Hematopoietic multipotent progenitor cell treated with erythropoietin and hydrocortisone succinate and interleukin-3 and kit ligand, for 8 days (in vitro differentiated cells): ENCODE measurements at regions not wholly inside any gene's neighbourhood (a gene's known extent, or its start where the extent isn't known, plus 50 kb on each side); places are given as distances from the start of the nearest gene placed in this dataset.
"Not testable (repeated sequence)": the region's sequence is repeated elsewhere in the genome, so short reads cannot be mapped to it uniquely, and the experiment has no call there.

ENCODE experiments used
- DNase-seq: peaks from one replicate; pipeline ENCODE4 v3.0.0-alpha.2; 2015

DNA sequence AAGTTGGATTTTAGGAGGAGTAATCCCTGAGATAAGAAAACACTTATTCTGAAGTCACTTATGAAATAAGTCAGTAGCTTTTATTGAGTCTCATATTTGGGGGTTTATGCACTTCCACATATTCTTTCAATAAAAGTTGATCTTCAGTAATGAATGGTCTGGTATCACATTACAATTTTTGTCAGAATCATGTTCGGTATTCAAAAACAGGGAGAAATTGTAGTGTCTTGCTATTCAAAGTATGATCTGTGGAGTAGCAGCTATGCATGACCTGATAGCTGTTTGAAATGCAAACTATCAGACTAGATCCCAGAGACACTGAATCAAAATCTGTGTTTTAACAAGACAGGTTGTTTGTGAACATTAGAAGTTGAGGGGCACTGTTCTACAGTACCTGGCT is 857.6 kb downstream of the METTL15 start:
- no peak for DNase-seq

DNA sequence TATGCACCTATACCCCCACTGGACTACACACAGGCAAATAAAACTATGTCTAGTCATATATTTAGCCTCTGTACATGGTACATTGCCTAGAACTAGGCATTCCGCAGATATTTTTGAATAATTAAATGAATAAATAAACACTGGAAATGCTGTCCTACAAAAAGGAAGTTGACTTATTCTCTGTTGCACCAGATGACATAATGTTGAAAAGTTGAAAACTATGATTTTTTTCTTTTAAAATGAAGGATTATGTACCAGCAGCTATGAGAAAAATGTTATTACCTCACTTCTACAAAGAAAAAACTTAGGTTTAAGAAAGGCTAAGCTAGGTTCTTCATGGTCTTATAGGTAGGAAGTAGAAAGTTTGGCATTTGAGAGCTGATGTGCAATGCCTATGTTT is 856.6 kb downstream of the METTL15 start:
- no peak for DNase-seq

DNA sequence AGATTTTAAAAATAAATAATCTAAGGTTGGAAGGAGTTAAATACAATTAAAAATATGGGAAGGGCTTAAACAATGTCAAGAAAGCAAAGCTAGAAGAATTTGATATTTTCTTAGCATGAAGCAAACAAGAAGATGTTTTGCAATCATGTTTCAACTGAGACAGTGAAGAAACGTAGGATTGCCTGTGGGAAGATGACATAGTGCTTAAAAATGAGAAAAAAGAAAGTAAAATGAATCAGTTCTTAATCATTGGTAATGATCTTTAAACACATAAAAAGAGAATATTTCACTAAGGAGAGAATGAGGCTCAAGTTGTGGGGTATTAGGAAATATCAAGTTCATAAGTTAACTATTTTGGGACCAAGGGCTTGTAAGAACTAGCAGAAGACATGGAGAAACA is 855.0 kb downstream of the METTL15 start:
- no peak for DNase-seq

DNA sequence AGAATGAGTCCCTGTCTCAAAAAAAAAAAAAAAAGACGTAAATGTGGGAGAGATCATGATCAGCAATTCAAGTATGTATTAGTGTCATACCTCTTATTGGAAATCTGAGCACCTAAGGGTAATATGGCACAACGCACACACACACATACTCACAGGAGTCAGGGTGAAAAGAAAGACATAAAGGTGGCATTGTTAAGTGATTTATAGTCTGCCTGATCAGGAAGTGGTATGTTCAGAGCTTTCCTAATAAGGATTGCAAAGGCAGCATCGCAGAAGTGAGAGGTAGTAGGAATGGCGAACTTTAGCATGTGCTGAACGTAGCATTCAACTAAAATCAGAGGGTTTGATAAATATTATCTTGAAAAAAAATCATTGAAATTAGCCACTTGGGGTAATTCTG is 854.3 kb downstream of the METTL15 start:
- DNase-seq, result no peak

DNA sequence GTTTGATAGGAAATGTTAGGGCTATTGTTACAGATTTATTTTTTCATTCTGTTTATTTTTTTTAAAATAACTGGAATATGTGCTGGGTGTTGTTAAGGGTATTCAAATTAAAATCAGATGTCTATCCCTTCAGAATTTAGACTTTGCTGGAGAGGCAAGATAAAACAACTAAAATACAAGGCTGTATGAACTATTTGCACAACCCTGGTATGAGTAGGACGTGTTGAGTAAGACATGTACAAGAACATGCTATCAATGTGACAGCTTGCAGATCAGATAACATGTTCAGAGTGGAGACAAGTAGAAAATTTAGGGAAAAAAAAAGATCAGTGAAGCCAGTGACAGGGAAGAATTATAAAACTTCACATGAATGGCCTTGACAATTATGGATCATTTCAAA is 853.5 kb downstream of the METTL15 start:
- no peak for DNase-seq

DNA sequence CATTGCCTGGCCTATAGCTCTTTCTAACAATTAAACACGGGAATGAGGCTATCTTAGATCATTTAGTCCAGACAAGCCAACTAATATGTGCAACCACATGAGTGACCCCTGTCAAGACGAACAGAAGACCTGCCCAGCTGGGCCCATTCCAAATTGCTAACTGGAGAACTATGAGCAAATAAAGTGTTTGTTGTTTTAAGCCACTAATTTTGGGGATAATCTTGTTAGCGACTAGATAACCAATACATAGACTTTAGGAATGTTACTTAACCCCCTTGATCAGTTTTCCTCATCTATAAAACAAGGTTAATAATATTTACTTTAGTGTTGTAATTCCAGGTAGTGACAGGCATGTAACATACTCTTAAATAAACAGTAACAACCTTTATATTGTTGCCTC is 848.3 kb downstream of the METTL15 start:
- DNase-seq, result no peak

DNA sequence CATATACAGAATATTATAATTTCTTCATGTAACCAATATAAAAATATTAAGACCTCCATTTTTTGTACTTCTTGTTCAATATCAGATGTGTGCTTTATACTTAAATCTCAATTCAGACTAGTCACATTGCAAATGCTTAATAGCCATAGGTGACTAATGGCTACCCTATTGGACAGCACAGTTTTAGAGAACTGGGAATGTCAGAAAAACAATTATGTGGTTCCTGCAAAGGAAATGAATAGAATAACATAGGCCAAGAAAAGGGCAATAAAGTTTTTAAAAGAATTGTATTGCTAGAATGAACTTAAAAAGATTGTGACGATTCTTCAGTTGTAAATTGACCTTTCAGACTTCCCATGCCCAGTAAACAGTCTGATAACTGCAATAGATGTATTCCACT is 843.0 kb downstream of the METTL15 start:
- DNase-seq, result no peak

DNA sequence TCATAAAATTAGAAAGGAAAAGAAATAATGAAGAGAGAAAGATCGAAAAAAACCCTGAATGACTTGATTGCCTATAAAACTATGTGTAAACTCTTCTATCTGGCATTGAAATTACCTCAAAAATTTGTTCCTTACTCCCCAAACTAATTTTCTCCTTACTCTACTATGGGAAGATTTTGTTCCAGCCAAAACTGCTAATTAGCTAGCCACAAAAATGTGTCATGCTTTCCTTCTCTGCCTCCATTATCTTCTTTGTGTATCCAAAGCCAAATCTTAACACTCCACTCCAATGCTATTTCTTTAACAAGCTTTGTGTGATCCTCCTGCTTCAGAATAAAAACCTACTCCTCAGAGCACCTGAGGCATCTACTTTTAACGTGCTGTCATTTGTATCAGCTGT is 831.2 kb downstream of the METTL15 start:
- DNase-seq, result no peak

DNA sequence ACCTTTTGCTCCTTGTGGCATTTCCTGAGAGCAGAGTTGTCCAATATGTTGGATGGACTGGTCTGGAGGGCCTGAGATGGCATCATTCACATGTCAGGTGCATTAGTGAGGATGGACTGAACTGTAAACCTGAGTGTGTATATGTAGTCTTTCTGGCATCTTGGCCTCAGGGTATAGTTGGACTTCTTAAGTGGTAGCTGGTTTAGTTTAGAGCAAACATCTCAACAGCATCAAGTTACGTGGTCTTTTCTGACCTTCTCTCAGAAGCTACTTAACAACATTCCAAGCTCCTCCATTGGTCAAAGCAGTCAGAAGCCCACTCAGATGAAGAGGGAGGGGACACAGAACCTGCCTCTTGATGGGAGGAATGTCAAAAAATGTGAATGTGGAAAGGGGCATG is 829.9 kb downstream of the METTL15 start:
- no peak for DNase-seq

DNA sequence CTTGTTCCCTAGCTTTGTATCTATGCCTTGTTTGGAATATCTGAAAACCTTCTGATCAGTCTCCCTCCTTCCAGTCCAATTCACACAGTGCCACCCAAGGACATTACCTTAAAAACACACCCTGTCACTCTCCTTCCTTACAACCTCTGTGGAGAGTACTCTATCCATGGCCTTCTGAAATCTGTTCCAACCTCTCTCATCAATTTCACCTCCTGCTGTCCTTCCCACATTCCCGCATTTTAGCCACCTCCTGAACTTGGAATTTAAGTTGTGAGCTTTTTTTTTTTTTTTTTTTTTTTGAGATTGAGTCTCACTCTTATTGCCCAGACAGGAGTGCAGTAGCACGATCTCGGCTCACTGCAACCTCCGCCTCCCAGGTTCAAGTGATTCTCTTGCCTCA is 824.8 kb downstream of the METTL15 start:
- no peak for DNase-seq

DNA sequence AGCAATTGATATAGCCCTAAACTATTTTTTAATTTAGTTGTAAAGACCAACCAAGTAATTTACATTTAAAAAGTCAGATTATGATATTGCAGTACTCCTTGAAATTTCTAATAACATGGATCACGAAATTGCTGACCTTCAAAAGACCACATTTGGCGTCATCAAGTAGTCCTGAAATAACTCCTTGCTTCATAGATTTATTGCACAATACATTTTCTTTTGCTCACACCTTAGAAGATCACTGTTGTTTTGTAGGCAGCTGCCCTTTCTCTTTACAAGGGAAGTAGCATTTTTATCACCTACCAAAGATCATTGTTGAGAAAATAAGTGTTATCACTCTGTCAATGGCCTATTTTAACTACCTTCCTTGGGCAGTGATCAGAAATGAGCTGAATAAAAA is 815.8 kb downstream of the METTL15 start:
- no peak for DNase-seq

DNA sequence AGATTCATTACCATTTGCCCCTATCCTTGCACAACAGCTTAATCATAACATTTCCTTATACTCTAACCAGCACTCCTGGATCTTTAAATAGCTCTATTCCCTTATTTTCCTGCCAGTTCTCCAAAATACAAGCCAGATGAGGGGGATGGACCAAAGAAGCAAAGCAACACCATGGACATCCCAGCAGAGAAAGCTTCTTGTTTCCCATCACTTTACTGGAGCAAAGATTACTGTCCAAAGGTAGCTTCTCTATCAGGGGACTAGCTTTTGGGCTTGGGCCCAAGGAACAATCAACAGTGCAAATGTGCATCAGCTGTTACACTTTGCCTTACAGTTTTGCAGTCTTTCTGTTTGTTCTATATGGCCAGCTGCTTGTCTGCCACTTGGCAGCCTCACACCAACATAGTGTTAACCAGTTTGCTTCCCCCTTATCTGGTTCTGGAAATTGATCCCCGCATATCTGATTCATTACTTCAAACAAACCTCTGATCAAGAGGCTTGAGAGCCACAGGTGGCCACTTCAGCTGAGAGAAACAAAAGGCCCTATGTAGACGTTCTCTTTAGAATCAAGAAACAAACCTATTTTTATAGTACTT is 814.3 kb downstream of the METTL15 start:
- DNase-seq, result no peak

DNA sequence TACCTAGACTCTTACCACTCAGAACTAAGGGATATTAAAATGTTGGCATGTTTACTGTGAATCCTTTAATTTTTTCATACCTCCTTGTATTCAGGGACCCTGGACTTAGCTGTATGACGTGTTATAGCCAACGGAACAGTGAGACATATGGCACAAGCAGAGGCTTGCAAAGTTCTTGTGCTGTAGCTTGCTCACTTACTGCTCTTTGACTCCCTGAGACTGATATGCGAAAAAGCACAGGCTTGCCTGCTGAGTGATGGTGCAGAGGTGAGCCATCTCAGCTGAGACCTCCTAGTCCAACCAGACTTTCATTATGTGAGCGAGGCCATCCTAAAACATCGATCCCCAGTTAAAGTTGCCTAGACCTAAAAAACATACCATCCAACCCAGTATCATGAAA is 811.0 kb downstream of the METTL15 start:
- no peak for DNase-seq

DNA sequence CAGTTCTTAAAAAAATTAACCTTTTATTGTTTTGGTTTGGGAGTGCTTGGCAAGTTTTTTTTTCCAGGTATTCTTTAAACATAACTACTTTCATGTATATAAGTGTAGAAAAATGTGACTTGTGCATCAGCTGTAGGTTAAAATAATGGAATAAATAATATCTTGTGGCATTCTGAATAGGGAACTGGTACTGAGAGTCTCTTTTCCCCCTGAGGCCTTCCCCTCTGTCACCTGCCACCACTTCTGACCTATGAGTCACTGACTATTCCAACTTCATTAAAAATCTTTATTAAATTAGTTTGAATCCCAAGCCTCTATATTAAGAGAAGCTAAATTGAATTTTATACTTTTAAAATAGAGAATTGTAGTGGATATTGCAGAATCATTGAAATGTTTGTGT is 805.7 kb downstream of the METTL15 start:
- DNase-seq, result no peak

DNA sequence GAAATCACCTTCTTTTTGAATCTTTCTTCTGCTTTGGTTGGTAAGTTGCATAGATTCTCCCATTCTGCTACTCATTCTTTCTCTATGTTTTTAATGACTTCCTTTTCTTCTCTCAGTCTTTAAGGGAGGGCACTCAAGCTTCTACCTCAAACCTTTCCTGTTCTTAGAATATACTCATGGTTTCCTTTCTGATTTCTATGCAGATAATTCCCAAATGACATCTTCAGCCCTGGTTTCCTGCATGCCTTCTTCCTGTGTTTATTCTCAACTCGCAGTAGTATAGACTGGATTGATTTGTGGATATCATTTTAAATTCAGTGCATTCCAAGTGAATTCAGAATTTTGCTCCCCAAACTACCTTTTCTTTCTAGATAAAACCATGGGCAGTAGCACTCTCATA is 803.6 kb downstream of the METTL15 start:
- DNase-seq, result no peak

DNA sequence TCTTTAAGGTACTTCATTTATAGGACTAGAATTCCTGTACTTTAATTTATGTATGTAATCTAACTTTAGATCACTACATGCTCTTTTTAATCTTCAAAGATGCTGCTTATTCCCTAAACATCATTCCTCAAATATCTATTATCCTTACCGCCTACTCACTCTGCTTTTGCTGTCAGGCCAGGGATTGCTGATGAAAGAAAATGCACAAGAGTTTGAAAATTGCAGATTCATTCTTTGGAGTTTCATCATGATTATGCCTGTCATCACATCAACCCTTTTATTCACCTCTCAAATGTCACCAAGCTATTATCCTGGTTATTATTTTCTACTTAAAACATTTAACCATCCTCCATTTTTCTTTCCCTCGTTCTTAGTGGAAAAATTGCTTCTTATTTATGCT is 802.7 kb downstream of the METTL15 start:
- DNase-seq, result no peak

DNA sequence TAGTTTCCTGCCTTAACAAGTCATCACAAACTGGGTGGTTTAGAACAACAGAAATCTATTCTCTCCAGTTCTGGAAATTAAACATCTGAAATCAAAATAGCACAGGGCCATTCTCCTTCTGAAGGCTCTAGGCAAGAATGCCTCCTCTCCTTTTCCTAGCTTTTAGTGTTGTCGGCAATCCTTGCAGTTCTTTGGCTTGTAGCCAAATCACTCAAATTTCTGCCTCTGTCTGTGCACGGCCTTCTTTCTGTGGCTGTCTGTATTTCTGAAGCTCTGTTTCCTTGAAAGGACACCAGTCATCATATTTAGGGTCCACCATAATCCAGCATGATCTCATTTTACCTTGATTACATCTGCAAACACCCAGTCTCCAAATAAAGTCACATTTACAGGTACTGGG is 795.5 kb downstream of the METTL15 start:
- DNase-seq, result no peak

DNA sequence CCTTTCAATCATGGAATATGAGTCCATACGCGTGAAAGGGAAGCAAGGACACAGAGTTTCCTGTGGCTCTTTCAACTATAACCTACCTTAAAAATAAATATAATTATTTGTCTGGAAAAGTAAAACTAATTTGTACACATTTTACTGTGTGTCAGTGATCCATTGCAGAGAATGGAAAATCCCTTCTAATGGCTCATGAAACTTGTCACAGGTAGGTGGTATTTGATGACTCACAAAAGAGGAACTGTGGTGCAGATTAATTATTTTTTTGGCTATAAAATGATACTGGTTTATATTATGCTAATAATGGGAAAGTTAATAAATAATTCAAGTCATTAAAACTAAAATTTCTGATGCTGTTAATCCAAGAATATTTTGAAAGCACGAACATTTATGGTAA is 792.2 kb downstream of the METTL15 start:
- no peak for DNase-seq

DNA sequence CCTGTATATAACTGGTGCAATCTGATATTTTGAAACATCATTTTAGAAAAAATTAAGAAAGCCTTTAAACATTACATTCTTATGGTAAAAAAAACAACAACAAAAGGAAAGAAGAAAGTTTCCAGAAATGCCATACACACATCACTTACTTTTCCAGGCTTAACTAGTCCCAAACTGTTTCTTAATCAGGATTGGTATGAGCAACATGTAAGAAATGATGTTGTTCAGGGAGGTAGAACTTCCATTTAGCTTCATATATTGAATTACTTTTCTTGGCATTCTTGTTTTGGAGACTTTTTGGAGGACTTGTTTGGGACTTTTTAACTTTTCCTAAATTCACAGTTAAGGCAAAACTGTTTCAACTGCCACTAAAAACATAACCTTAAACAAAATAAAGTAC is 791.5 kb downstream of the METTL15 start:
- DNase-seq, result no peak

DNA sequence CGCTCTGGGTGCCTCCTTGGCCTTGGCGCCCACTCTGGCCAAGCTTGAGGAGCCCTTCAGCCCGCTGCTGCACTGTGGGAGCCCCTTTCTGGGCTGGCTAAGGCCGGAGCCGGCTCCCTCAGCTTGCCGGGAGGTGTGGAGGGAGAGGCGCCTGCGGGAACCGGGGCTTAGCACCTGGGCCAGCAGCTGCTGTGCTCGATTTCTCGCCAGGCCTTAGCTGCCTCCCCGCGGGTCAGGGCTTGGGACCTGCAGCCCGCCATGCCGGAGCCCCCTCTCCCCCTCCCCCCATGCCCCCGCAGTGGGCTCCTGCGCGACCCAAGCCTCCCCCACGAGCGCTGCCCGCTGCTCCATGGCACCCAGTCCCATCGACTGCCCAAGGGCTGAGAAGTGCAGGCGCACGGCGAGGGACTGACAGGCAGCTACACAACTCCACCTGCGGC is 782.4 kb downstream of the METTL15 start:
- DNase-seq, result not testable (repeated sequence)

DNA sequence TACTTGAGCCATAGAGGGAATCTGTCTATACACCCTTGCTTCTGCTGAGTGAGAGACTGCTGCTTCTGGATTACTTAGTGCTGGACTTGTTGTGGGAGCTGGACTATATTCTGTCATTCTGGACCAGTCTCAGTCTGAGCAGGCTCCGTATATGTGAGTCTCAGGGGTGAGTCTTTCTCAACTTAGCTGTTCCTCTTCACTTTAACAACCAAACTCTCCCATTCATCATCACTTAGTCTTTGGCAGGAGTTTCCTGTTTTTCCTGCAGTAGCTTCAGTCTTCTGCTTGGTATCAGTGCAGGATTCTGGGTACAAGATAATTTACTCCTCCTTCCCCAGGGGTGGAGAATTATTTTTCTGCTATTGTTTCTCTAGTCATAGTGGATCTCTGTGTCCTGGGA is 779.5 kb downstream of the METTL15 start:
- no peak for DNase-seq

DNA sequence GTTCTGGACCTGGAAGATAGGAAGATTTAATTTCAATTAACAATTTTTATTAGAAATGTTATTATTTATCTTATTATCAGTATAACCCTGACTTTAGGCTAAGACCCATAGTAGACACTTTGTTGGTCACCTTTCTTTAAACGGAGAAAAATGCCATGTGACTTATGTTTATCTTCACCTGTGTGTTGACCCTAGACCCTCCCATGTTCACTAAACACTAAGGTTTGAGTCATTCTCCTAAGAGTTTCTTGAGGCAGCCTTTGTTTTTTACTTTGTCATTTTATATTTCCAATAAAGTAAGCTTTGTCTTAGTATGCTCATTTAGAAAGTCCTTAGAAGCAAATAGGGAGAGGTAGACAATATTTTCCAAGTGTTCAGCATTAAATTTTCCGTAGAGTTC is 771.7 kb downstream of the METTL15 start:
- no peak for DNase-seq

DNA sequence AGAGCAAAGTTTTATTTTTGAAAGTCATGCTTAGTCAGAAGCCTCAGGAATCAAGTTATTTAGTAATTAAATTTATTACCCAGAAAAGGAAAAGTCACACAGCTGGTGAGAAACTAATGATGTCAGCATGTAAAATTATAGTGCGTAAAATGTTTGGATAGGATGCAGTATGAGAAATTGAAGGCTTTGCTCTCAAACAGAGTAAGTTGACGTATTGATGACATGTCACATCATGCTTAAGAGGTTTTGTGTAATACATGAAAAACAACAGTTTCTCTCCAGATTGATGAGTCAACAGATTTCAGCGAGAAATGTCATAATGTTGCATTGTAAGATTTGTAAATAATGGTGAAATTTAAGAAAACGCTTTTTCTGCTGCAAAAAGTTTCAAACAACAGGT is 769.8 kb downstream of the METTL15 start:
- no peak for DNase-seq

DNA sequence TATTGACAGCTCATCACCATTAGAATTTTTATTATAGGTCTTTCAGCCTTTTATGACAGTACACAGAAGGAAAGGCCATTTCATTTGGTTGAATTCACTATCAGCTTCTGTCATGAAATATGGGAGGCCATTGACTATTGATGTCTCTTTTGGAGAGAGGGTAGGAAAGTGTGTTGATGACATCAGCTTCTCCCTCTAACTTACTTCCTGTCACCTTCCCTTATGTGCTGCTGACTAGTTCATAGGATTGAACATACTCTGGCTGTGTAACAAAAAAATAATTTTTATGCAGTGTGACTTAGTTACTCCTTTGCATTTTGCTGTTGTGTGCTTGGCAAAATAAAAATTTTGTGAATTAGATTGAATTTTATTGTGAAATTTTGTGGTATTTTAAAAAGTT is 769.2 kb downstream of the METTL15 start:
- no peak for DNase-seq

DNA sequence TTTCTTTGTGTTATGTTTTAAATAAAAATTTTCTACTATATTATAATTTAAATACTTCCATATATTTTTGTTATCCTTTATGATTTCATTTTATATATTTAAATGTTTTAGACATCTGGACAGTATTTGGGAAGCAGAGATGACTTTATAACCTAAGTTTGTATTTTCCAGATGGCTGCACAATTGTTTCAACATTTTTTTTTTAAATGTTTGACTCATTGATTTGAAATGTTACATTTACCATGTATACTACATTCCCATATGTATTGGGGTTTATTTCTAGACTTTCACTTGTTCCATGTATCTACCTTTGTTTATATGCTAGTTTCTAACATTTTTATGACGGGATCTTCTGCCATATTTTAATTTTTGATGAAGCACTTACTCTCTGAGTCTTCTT is 766.5 kb downstream of the METTL15 start:
- DNase-seq, result no peak

DNA sequence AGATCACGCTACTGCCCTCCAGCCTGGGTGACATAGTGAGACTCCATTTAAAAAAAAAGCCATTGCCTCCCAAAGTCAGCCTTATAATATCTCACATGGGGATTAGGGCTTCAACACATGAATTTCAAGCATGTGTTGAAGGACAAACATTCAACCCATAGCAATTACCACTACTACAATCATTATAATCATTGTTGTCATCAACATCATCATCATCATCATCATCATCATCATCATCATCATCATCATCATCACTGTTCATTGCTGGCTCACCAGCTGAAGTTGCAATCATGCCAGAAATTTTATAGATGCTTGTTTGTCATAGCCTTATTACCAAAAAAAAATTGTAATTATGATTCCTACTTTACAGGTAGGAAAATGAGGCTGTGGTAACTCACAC is 762.9 kb downstream of the METTL15 start:
- DNase-seq, result no peak
